ENCODE measurements at regions not wholly inside any gene's neighbourhood (a gene's known extent, or its start where the extent isn't known, plus 50 kb on each side); places are given as distances from the start of the nearest gene placed in this dataset.

GRCh38 chr1:14253676-14254075 is 344.8 kb upstream of the KAZN start:
- H3K4me1 ChIP-seq (ENCODE audit: insufficient read depth, low read length) = no peaks in the 10 kb centered on the region
- intact Hi-C loops (cut with micrococcal nuclease; ENCODE audit: unreplicated experiment) (no loop called here), in situ Hi-C loops (cut with HindIII; ENCODE audit: extremely low pct_ligation_motif_present, low pct_unique_long_range_greater_than_20kb) (no loop called here)
- FAIRE-seq (no peak), ATAC-seq (no peak), DNase-seq (ENCODE audit: low spot score) (no peak)
- H2AFZ ChIP-seq (ENCODE audit: low read length) = no peak overlapping the region
- ChIA-PET CTCF (ENCODE audit: low intra/inter-chr PET ratio, low total read pairs) (no interaction called here), POLR2A (no interaction called here)
- no peak overlapping the region for H3K27ac ChIP-seq (ENCODE audit: extremely low read length, insufficient read depth, low read length)
- H3K27me3 ChIP-seq (ENCODE audit: control insufficient read depth in 1 of 2, insufficient read depth in 2 of 2, low read length in 2 of 2) = no peaks in the 10 kb centered on the region
- H3K79me2 ChIP-seq (ENCODE audit: insufficient read depth, low read length) = no peaks in the 10 kb centered on the region
- H3K36me3 ChIP-seq (replicated peaks in 1 of 2; ENCODE audit: control insufficient read depth in 1 of 2, insufficient read depth in 2 of 2, low read length in 2 of 2) = no peaks in the 10 kb centered on the region
- no peaks in the 10 kb centered on the region for H4K20me1 ChIP-seq (ENCODE audit: insufficient read depth, low read length)
- WGBS (ENCODE audit: low lambda C conversion rate) = 17% methylated on average over 7 of the region's 7 CpGs
- no peaks in the 10 kb centered on the region for H3K9me3 ChIP-seq (ENCODE audit: low read length)
- BruUV-seq (replicated peaks) = no TSS peak
- no peak overlapping the region for H3K4me3 ChIP-seq (replicated peaks in 1 of 3; ENCODE audit: insufficient read depth in 1 of 3, low read depth in 2 of 3, low read length in 3 of 3)
- H3K9ac ChIP-seq (ENCODE audit: insufficient read depth, low read depth, low read length) = no peak overlapping the region
- H3K4me2 ChIP-seq (ENCODE audit: low read depth, low read length) = no peak overlapping the region
- TF ChIP-seq ZNF446 (CRISPR knock-in tag; IDR thresholded peaks at IDR 0.05) (no peak), SMARCE1 (IDR thresholded peaks at IDR 0.05; ENCODE audit: borderline replicate concordance) (no peak), ZSCAN5A (CRISPR knock-in tag; IDR thresholded peaks at IDR 0.05; ENCODE audit: borderline replicate concordance) (no peak), SP4 (CRISPR knock-in tag; IDR thresholded peaks at IDR 0.05) (no peak), ZNF563 (CRISPR knock-in tag; IDR thresholded peaks at IDR 0.05) (no peak), ATM (IDR thresholded peaks at IDR 0.05; ENCODE audit: borderline replicate concordance) (no peak), ARNT2 (CRISPR knock-in tag; IDR thresholded peaks at IDR 0.05; ENCODE audit: low read depth) (no peak)

GRCh38 chr1:14254251-14254650 is 344.2 kb upstream of the KAZN start:
- intact Hi-C loops (cut with micrococcal nuclease; ENCODE audit: unreplicated experiment) (no loop called here), in situ Hi-C loops (cut with HindIII; ENCODE audit: extremely low pct_ligation_motif_present, low pct_unique_long_range_greater_than_20kb) (no loop called here)
- H3K36me3 ChIP-seq (replicated peaks in 1 of 2; ENCODE audit: control insufficient read depth in 1 of 2, insufficient read depth in 2 of 2, low read length in 2 of 2) = no peaks in the 10 kb centered on the region
- ATAC-seq = no peak
- BruUV-seq (replicated peaks) = no TSS peak
- no peaks in the 10 kb centered on the region for H3K79me2 ChIP-seq (ENCODE audit: insufficient read depth, low read length)
- H3K27ac ChIP-seq (ENCODE audit: extremely low read length, insufficient read depth, low read length) = no peak overlapping the region
- H3K4me3 ChIP-seq (replicated peaks in 1 of 3; ENCODE audit: insufficient read depth in 1 of 3, low read depth in 2 of 3, low read length in 3 of 3) = no peak overlapping the region
- no peak for FAIRE-seq
- no peaks in the 10 kb centered on the region for H3K9me3 ChIP-seq (ENCODE audit: low read length)
- no peak for DNase-seq (ENCODE audit: low spot score)
- H3K4me1 ChIP-seq (ENCODE audit: insufficient read depth, low read length) = no peaks in the 10 kb centered on the region
- H2AFZ ChIP-seq (ENCODE audit: low read length) = no peak overlapping the region
- no peak overlapping the region for H3K9ac ChIP-seq (ENCODE audit: insufficient read depth, low read depth, low read length)
- ChIA-PET POLR2A (no interaction called here), CTCF (ENCODE audit: low intra/inter-chr PET ratio, low total read pairs) (no interaction called here)
- 41% methylated on average over 6 of the region's 6 CpGs for WGBS (ENCODE audit: low lambda C conversion rate)
- no peaks in the 10 kb centered on the region for H4K20me1 ChIP-seq (ENCODE audit: insufficient read depth, low read length)
- H3K4me2 ChIP-seq (ENCODE audit: low read depth, low read length) = no peak overlapping the region
- peaks cover 0 to 1% of the 10 kb centered on the region in 2 experiments; a peak in 2 of 5 replicates for H3K27me3 ChIP-seq (ENCODE audit: control insufficient read depth in 1 of 2, insufficient read depth in 2 of 2, low read length in 2 of 2)
- no peak for TF ChIP-seq ZNF143 (CRISPR knock-in tag; IDR thresholded peaks at IDR 0.05)
- no peak for TF ChIP-seq ZNF317 (CRISPR knock-in tag; IDR thresholded peaks at IDR 0.05)
- TF ChIP-seq ZC3H4 (CRISPR knock-in tag; IDR thresholded peaks at IDR 0.05; ENCODE audit: borderline replicate concordance) = no peak
- no peak for TF ChIP-seq PHF5A (CRISPR knock-in tag; IDR thresholded peaks at IDR 0.05; ENCODE audit: low read depth, unreplicated experiment)
- no peak for TF ChIP-seq ZNF124 (CRISPR knock-in tag; IDR thresholded peaks at IDR 0.05)
- TF ChIP-seq ZNF331 (CRISPR knock-in tag; IDR thresholded peaks at IDR 0.05) = no peak
- no peak for TF ChIP-seq ZNF354B (CRISPR knock-in tag; IDR thresholded peaks at IDR 0.05)
- TF ChIP-seq ARID5B (CRISPR knock-in tag; IDR thresholded peaks at IDR 0.05) = no peak
- no peak for TF ChIP-seq ZNF205 (CRISPR knock-in tag; IDR thresholded peaks at IDR 0.05)
- TF ChIP-seq ZNF501 (CRISPR knock-in tag; IDR thresholded peaks at IDR 0.05) = no peak
